ENCODE measurements at regions not wholly inside any gene's neighbourhood (a gene's known extent, or its start where the extent isn't known, plus 50 kb on each side); places are given as distances from the start of the nearest gene placed in this dataset.

DNA sequence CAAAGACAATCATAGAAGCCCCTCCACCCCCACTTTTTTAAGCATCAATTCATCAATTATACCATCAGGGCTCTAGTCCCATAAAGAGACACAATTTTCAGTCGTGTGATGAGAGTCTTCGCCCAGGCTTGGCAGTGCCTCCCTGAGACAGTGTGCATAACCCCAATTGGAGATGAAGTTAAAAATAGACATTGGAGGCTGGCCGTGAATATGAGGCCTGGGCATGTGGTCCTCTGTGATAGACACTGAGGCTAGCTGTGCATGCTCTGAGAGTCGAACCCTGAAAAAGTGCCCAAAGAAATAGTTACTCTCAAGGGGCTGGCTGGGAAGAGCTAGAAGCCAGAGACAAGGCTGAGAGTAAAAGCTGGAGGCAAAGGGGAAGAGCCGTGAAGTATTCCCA, 248.6 kb upstream of the NR4A3 start:
- H3K36me3 Mint-ChIP-seq (ENCODE audit: low read depth), result no peaks in the 10 kb centered on the region
- DNase-seq (ENCODE audit: low spot score), result no peak
- H3K27ac Mint-ChIP-seq (ENCODE audit: unreplicated experiment), result no peak overlapping the region
- H3K9me3 Mint-ChIP-seq (ENCODE audit: low read depth), result peaks cover 3% of the 10 kb centered on the region
- no peak for TF ChIP-seq CTCF (IDR thresholded peaks at IDR 0.05)
- H3K4me1 Mint-ChIP-seq (ENCODE audit: low read depth), result no peaks in the 10 kb centered on the region
- peaks cover 4% of the 10 kb centered on the region for H3K27me3 Mint-ChIP-seq (ENCODE audit: low read depth)
- no peak overlapping the region for H3K4me3 Mint-ChIP-seq (ENCODE audit: unreplicated experiment)

- no peak for DNase-seq (ENCODE audit: low spot score)
- Mint-ChIP-seq H3K27me3 (ENCODE audit: low read depth) (peaks cover 4% of the 10 kb centered on the region), H3K4me1 (ENCODE audit: low read depth) (no peaks in the 10 kb centered on the region), H3K9me3 (ENCODE audit: low read depth) (peaks cover 3% of the 10 kb centered on the region), H3K27ac (ENCODE audit: unreplicated experiment) (no peak overlapping the region), H3K4me3 (ENCODE audit: unreplicated experiment) (no peak overlapping the region), H3K36me3 (ENCODE audit: low read depth) (no peaks in the 10 kb centered on the region)
- TF ChIP-seq CTCF (IDR thresholded peaks at IDR 0.05), result no peak
Measured at GRCh38 chr9:99573886-99574285, 247.8 kb upstream of the NR4A3 start.

GRCh38 chr9:99576002-99576401, 245.7 kb upstream of the NR4A3 start:
- no peak for DNase-seq (ENCODE audit: low spot score)
- H3K36me3 Mint-ChIP-seq (ENCODE audit: low read depth), result no peaks in the 10 kb centered on the region
- no peaks in the 10 kb centered on the region for H3K4me1 Mint-ChIP-seq (ENCODE audit: low read depth)
- no peak overlapping the region for H3K27ac Mint-ChIP-seq (ENCODE audit: unreplicated experiment)
- no peak overlapping the region for H3K4me3 Mint-ChIP-seq (ENCODE audit: unreplicated experiment)
- no peak for TF ChIP-seq CTCF (IDR thresholded peaks at IDR 0.05)
- H3K9me3 Mint-ChIP-seq (ENCODE audit: low read depth), result no peaks in the 10 kb centered on the region
- no peaks in the 10 kb centered on the region for H3K27me3 Mint-ChIP-seq (ENCODE audit: low read depth)

DNA sequence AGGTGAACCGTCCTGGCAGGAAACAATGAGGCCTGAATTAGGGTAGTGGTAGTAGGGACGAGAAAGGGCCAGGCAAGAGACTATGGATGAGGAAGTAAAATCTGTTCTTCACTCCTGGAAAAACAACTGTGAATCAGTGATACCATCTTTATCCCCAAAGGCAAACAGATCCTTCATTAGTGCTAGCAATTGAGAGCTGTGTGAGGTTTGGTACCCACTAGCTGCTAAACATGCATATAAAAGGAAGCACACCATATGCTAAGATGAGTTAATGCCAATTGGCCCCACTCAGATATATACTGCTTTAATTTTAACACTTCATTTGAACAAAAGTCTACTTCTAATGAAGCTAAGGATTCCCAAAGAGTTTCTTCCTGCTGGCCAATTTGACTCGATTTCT, 244.8 kb upstream of the NR4A3 start:
- no peaks in the 10 kb centered on the region for H3K27me3 Mint-ChIP-seq (ENCODE audit: low read depth)
- H3K27ac Mint-ChIP-seq (ENCODE audit: unreplicated experiment), result no peak overlapping the region
- no peak for DNase-seq (ENCODE audit: low spot score)
- no peaks in the 10 kb centered on the region for H3K9me3 Mint-ChIP-seq (ENCODE audit: low read depth)
- TF ChIP-seq CTCF (IDR thresholded peaks at IDR 0.05), result no peak
- H3K4me3 Mint-ChIP-seq (ENCODE audit: unreplicated experiment), result no peak overlapping the region
- H3K4me1 Mint-ChIP-seq (ENCODE audit: low read depth), result no peaks in the 10 kb centered on the region
- no peaks in the 10 kb centered on the region for H3K36me3 Mint-ChIP-seq (ENCODE audit: low read depth)

DNA sequence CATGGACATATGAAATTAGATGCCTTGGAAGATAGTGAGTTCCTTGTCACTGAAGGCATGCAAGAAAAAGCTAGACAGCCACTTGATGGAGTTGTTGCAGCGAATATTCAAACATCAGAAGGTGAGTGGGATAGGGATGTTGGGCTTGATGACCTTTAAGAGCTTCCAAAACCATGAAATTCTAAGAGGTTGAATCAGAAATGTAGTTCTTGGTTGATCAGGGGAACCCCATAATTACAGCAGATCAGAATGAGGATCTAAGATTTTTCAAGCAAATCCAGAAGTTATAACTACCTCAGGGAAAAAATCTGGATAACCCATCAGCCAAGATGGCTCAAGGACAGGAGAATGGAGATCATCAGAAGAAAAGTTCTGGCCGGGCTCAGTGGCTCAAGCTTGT, 244.3 kb upstream of the NR4A3 start:
- no peak for DNase-seq (ENCODE audit: low spot score)
- no peak for TF ChIP-seq CTCF (IDR thresholded peaks at IDR 0.05)
- no peak overlapping the region for H3K27ac Mint-ChIP-seq (ENCODE audit: unreplicated experiment)
- no peaks in the 10 kb centered on the region for H3K4me1 Mint-ChIP-seq (ENCODE audit: low read depth)
- no peaks in the 10 kb centered on the region for H3K9me3 Mint-ChIP-seq (ENCODE audit: low read depth)
- no peaks in the 10 kb centered on the region for H3K36me3 Mint-ChIP-seq (ENCODE audit: low read depth)
- H3K27me3 Mint-ChIP-seq (ENCODE audit: low read depth), result no peaks in the 10 kb centered on the region
- H3K4me3 Mint-ChIP-seq (ENCODE audit: unreplicated experiment), result no peak overlapping the region

Data from chondrocyte (in vitro differentiated cells).